K562 (cell line): ENCODE measurements at regions not wholly inside any gene's neighbourhood (a gene's known extent, or its start where the extent isn't known, plus 50 kb on each side); places are given as distances from the start of the nearest gene placed in this dataset.

Experiments used
- ATAC-seq: fragments of 200-7000 bp; cut with Tn5 transposase; 3 replicates; pipeline ENCODE4 v1.9.1; 2020; ENCODE audit warnings: moderate library complexity
- BruUV-seq: library from RNA; stranded (reverse); fragments of 400-500 nt; replicated peaks from 2 replicates; lab custom pipeline; 2021; lab: Mats Ljungman, UMichigan
- CTCF ChIA-PET: fragments of 300-600 bp; formaldehyde crosslinking; extraction: SDS; loops from one replicate; lab custom pipeline; 2021; ENCODE audit warnings: low intra/inter-chr PET ratio; lab: Yijun Ruan, JAX
- POLR2A ChIA-PET: fragments of 300-600, 350-650 bp; sonication (Branson Sonifier 250); formaldehyde crosslinking; extraction: SDS; loops from one replicate; lab custom pipeline; 2021; ENCODE audit warnings: antibody characterized with exemption, inconsistent platforms; lab: Yijun Ruan, JAX
- DNase-seq, 4 experiments: peaks; one replicate each; pipeline versions ENCODE4 v3.0.0 to v3.0.0-alpha.2; 2011 to 2018; ENCODE audit warnings: low spot score in 3 of 4, mixed read lengths in 3 of 4; ENCODE audit errors: extremely low read depth in 1 of 4
- FAIRE-seq: peaks from 2 replicates; lab custom pipeline; 2011; peaks lifted over from hg19 to GRCh38; lab: Jason Lieb, UNC
- H2AFZ ChIP-seq: 2 replicates; pipeline ENCODE4 v1.6.0; 2011; ENCODE audit warnings: low read depth, low read length, control low read depth, inconsistent platforms
- H3K27ac ChIP-seq: fragments of 200-600 bp; 3 replicates; pipeline ENCODE4 v1.8.0; 2011; ENCODE audit warnings: low read depth, mild to moderate bottlenecking, control low read depth, inconsistent platforms, low read length, moderate library complexity, mixed read lengths; ENCODE audit errors: extremely low read depth
- H3K27me3 ChIP-seq, 2 experiments: fragments of 300-600 bp in 1 of 2; 2 replicates in 1 of 2; 3 replicates in 1 of 2; pipeline versions ENCODE4 v1.6.0 to v1.8.0; 2011; ENCODE audit warnings: inconsistent platforms in 2 of 2, low read length in 2 of 2, mild to moderate bottlenecking in 1 of 2, mixed read lengths in 1 of 2, moderate library complexity in 1 of 2; ENCODE audit not compliant: control insufficient read depth in 2 of 2, insufficient read depth in 2 of 2
- H3K36me3 ChIP-seq: fragments of 300-600 bp; 3 replicates; pipeline ENCODE4 v1.8.0; 2011; ENCODE audit warnings: mild to moderate bottlenecking, low read length, inconsistent platforms; ENCODE audit not compliant: control insufficient read depth, insufficient read depth
- H3K4me1 ChIP-seq, 2 experiments: fragments of 200-600 bp in 1 of 2; replicated peaks in 1 of 2; 2 replicates in 1 of 2; 3 replicates in 1 of 2; pipeline versions ENCODE4 v1.5.1 to v1.8.0; 2011; ENCODE audit warnings: inconsistent platforms in 2 of 2, low read length in 2 of 2, mild to moderate bottlenecking in 1 of 2, mixed read lengths in 1 of 2, moderate library complexity in 1 of 2; ENCODE audit not compliant: control insufficient read depth in 2 of 2, insufficient read depth in 2 of 2
- H3K4me2 ChIP-seq: 2 replicates; pipeline ENCODE4 v1.6.1; 2011; ENCODE audit warnings: low read length, control low read depth, inconsistent platforms, mixed read lengths; ENCODE audit not compliant: insufficient read depth
- H3K4me3 ChIP-seq: fragments of 200-600 bp; sonication (generic), shearing (Covaris generic); 2 replicates; pipeline ENCODE4 v1.5.1; 2016; ENCODE audit warnings: control low read depth, inconsistent platforms
- H3K79me2 ChIP-seq: fragments of 200-600 bp; 3 replicates; pipeline ENCODE4 v1.8.0; 2011; ENCODE audit warnings: low read length, inconsistent platforms; ENCODE audit not compliant: control insufficient read depth, insufficient read depth
- H3K9ac ChIP-seq, 2 experiments: 2 replicates each; pipeline versions ENCODE4 v1.6.0 to v1.6.1; 2011; ENCODE audit warnings: low read depth in 2 of 2, low read length in 2 of 2, control low read depth in 1 of 2, inconsistent platforms in 1 of 2, mild to moderate bottlenecking in 1 of 2, mixed read lengths in 1 of 2; ENCODE audit not compliant: insufficient read depth in 1 of 2
- H3K9me1 ChIP-seq: one replicate; pipeline ENCODE4 v1.6.0; 2011; ENCODE audit warnings: inconsistent platforms, mild to moderate bottlenecking, low read length, moderate library complexity; ENCODE audit not compliant: control insufficient read depth, insufficient read depth
- H3K9me3 ChIP-seq: replicated peaks from 2 replicates; pipeline ENCODE4 v1.5.1; 2011; ENCODE audit warnings: low read depth, low read length, inconsistent platforms; ENCODE audit not compliant: control insufficient read depth, insufficient read depth
- H4K20me1 ChIP-seq: replicated peaks from 2 replicates; pipeline ENCODE4 v1.6.1; 2011; ENCODE audit warnings: low read length, inconsistent platforms, mixed read lengths; ENCODE audit not compliant: control insufficient read depth, insufficient read depth
- ATF7 ChIP-seq: fragments of 450-650 bp; IDR thresholded peaks from 2 replicates; pipeline ENCODE4 v1.7.1; 2014; ENCODE audit warnings: mild to moderate bottlenecking, moderate library complexity
- GTF3C2 ChIP-seq: IDR thresholded peaks from 3 replicates; pipeline ENCODE4 v1.6.1; 2011; ENCODE audit warnings: borderline replicate concordance, mild to moderate bottlenecking, moderate library complexity; ENCODE audit not compliant: insufficient read length; ENCODE audit errors: extremely low read depth
- KLF6 ChIP-seq: fragments of 250-450 bp; sonication (Bioruptor Pico); IDR thresholded peaks from 2 replicates; pipeline ENCODE4 v1.4.0; 2020; ENCODE audit warnings: mild to moderate bottlenecking, moderate library complexity, borderline replicate concordance
- MCM3 ChIP-seq: fragments of 450-650 bp; IDR thresholded peaks from 2 replicates; pipeline ENCODE4 v1.6.1; 2016
- MEF2A ChIP-seq: IDR thresholded peaks from 2 replicates; pipeline ENCODE4 v1.6.1; 2011; ENCODE audit warnings: low read depth, mild to moderate bottlenecking, low read length, moderate library complexity; ENCODE audit not compliant: control insufficient read depth
- THRAP3 ChIP-seq: fragments of 450-650 bp; IDR thresholded peaks from 2 replicates; pipeline ENCODE4 v1.6.1; 2016; ENCODE audit warnings: mild to moderate bottlenecking, inconsistent platforms, borderline replicate concordance
- ZNF695 ChIP-seq: fragments of 450-650 bp; formaldehyde crosslinking; IDR thresholded peaks from 2 replicates; pipeline ENCODE4 v1.4.0; 2020; ENCODE audit warnings: mild to moderate bottlenecking, moderate library complexity
- ZZZ3 ChIP-seq: fragments of 450-650 bp; IDR thresholded peaks from 2 replicates; pipeline ENCODE4 v1.6.1; 2016; ENCODE audit warnings: antibody characterized with exemption, mild to moderate bottlenecking, moderate library complexity
- WGBS: fragments of 100-300 bp; shearing (Covaris generic); methylation state at CpG from one replicate; pipeline ENCODE4 v1.1.6; 2016; ENCODE audit warnings: low coverage, mixed read lengths; ENCODE audit not compliant: insufficient coverage; ENCODE audit errors: missing lambda C conversion rate; 5-methylcytosine and 5-hydroxymethylcytosine counted together
- in situ Hi-C: fragments of 300-500 bp; cut with MboI; formaldehyde crosslinking; loops from 4 replicates; pipeline ENCODE4 v1.15.0; 2018; ENCODE audit warnings: inconsistent platforms, mixed read lengths
- intact Hi-C: fragments of 100-400 bp; cut with micrococcal nuclease; formaldehyde crosslinking; loops from 2 replicates; pipeline ENCODE4 v1.14.2; 2022

GRCh38 chr4:160319221-160319867 is 1216.5 kb downstream of the RAPGEF2 start (continued):
- TF ChIP-seq GTF3C2 (no peak), ZNF695 (CRISPR knock-in tag) (no peak), MCM3 (no peak), KLF6 (no peak)

- ChIA-PET CTCF (no interaction called here), POLR2A (no interaction called here)
- Histone ChIP-seq H3K4me2 (no peak overlapping the region), H3K27ac (no peak overlapping the region), H3K36me3 (no peaks in the 10 kb centered on the region), H3K4me3 (no peak overlapping the region), H3K27me3 (no peaks in the 10 kb centered on the region), H3K9me3 (no peaks in the 10 kb centered on the region), H4K20me1 (no peaks in the 10 kb centered on the region), H3K9ac (no peak overlapping the region), H3K79me2 (no peaks in the 10 kb centered on the region), H3K4me1 (no peaks in the 10 kb centered on the region), H2AFZ (no peak overlapping the region), H3K9me1 (no peaks in the 10 kb centered on the region)
- ATAC-seq (no peak), FAIRE-seq (no peak), DNase-seq (no peak)
- in situ Hi-C loops (no loop called here), intact Hi-C loops (no loop called here)
- BruUV-seq, result no TSS peak
- no CpG with 5 or more reads among the region's 2 CpGs for WGBS
- TF ChIP-seq ZZZ3, result no peak
- no peak for TF ChIP-seq MEF2A
- no peak for TF ChIP-seq ATF7
- TF ChIP-seq THRAP3, result no peak
Measured at GRCh38 chr4:160319868-160320260, 1217.0 kb downstream of the RAPGEF2 start.
